Lower leg skin (tissue), 4 donors: ENCODE measurements at regions not wholly inside any gene's neighbourhood (a gene's known extent, or its start where the extent isn't known, plus 50 kb on each side); places are given as distances from the start of the nearest gene placed in this dataset.

Experiments
- DNase-seq, 2 donors: peaks; one replicate each; pipeline ENCODE4 v3.0.0-alpha.2; 2019; ENCODE audit warnings: low spot score in 2 of 2
- H3K4me3 ChIP-seq: fragments of 200-600 bp; sonication (generic); 2 replicates; pipeline ENCODE4 v1.5.1; 2017; ENCODE audit warnings: mild to moderate bottlenecking, low read depth; ENCODE audit not compliant: poor library complexity, severe bottlenecking
- CTCF ChIP-seq, 3 donors: fragments of 450-650 bp; IDR thresholded peaks; one replicate each; pipeline ENCODE4 v1.5.1; 2016; ENCODE audit warnings: antibody characterized with exemption in 3 of 3, mild to moderate bottlenecking in 3 of 3, moderate library complexity in 2 of 3
- POLR2A ChIP-seq, 2 donors: fragments of 450-650 bp; IDR thresholded peaks; one replicate each; pipeline ENCODE4 v1.6.1; 2016 to 2017; ENCODE audit warnings: antibody characterized with exemption in 2 of 2, mild to moderate bottlenecking in 1 of 2, moderate library complexity in 1 of 2
- WGBS, 2 donors: methylation state at CpG; one replicate each; pipeline ENCODE4 v1.1.5; 2018; 5-methylcytosine and 5-hydroxymethylcytosine counted together
- intact Hi-C: fragments of 100-400 bp; cut with DNase I; formaldehyde crosslinking; loops from one replicate; pipeline ENCODE4 v1.15.0; 2023; ENCODE audit warnings: low total_unique reads

- 44 to 55% methylated on average over 2 of the region's 2 CpGs for WGBS, 2 donors
- no peak for TF ChIP-seq POLR2A (IDR thresholded peaks at IDR 0.05)
- TF ChIP-seq CTCF (IDR thresholded peaks at IDR 0.05) = no peak
- intact Hi-C loops = no loop called here
Measured at GRCh38 chr1:79657951-79658658, 651.6 kb upstream of the ADGRL4 start.

GRCh38 chr1:79655876-79656275, 649.3 kb upstream of the ADGRL4 start:
- no peak overlapping the region for H3K4me3 ChIP-seq
- TF ChIP-seq POLR2A (IDR thresholded peaks at IDR 0.05) (no peak), CTCF (IDR thresholded peaks at IDR 0.05) (no peak)
- no peak for DNase-seq
- intact Hi-C loops = no loop called here
- WGBS, 2 donors = 71 to 83% methylated on average over 2 of the region's 2 CpGs

More at GRCh38 chr1:79657951-79658658, 651.6 kb upstream of the ADGRL4 start:
- DNase-seq = no peak
- H3K4me3 ChIP-seq = no peak overlapping the region

GRCh38 chr1:79652426-79652825, 645.9 kb upstream of the ADGRL4 start:
- WGBS, 2 donors = 58 to 62% methylated on average over 3 of the region's 3 CpGs
- no peak overlapping the region for H3K4me3 ChIP-seq
- DNase-seq = no peak
- intact Hi-C loops = no loop called here
- TF ChIP-seq CTCF (IDR thresholded peaks at IDR 0.05) = no peak
- no peak for TF ChIP-seq POLR2A (IDR thresholded peaks at IDR 0.05)

- WGBS, 2 donors = 96 to 97% methylated on average over 1 of the region's 1 CpG
- no peak for DNase-seq
- H3K4me3 ChIP-seq = no peak overlapping the region
- intact Hi-C loops = no loop called here
- TF ChIP-seq CTCF (IDR thresholded peaks at IDR 0.05) (no peak), POLR2A (IDR thresholded peaks at IDR 0.05) (no peak)
Measured at GRCh38 chr1:79648126-79648525, 641.6 kb upstream of the ADGRL4 start.

- WGBS, 2 donors = 36 to 37% methylated on average over 3 of the region's 3 CpGs
- DNase-seq = no peak
- TF ChIP-seq POLR2A (IDR thresholded peaks at IDR 0.05) (no peak), CTCF (IDR thresholded peaks at IDR 0.05) (no peak)
- intact Hi-C loops = no loop called here
- no peak overlapping the region for H3K4me3 ChIP-seq
Measured at GRCh38 chr1:79646880-79647279, 640.4 kb upstream of the ADGRL4 start.

- whole genome bisulfite sequencing, 2 donors = 92 to 94% methylated on average over 2 of the region's 2 CpGs
Measured at GRCh38 chr1:79638382-79638781, 631.9 kb upstream of the ADGRL4 start.

More at GRCh38 chr1:79638382-79638781, 631.9 kb upstream of the ADGRL4 start:
- TF ChIP-seq POLR2A (IDR thresholded peaks at IDR 0.05) (no peak), CTCF (IDR thresholded peaks at IDR 0.05) (no peak)
- intact Hi-C loops = no loop called here
- no peak overlapping the region for H3K4me3 ChIP-seq
- DNase-seq = no peak
